ENCODE measurements at regions not wholly inside any gene's neighbourhood (a gene's known extent, or its start where the extent isn't known, plus 50 kb on each side); places are given as distances from the start of the nearest gene placed in this dataset.

- TF ChIP-seq EZH2 (IDR thresholded peaks at IDR 0.05; ENCODE audit: borderline replicate concordance, insufficient read depth, low read depth, low read length, poor library complexity, severe bottlenecking) (no peak), CTCF (IDR thresholded peaks at IDR 0.05) (no peak)
- Histone ChIP-seq H3K79me2 (ENCODE audit: control insufficient read depth, insufficient read depth, low read length) (no peaks in the 10 kb centered on the region), H3K36me3 (replicated peaks in 1 of 2; ENCODE audit: control extremely low read depth in 1 of 2, control insufficient read depth in 1 of 2, extremely low read depth in 1 of 2, insufficient read depth in 2 of 2, low read length in 1 of 2) (no peaks in the 10 kb centered on the region), H3K9ac (ENCODE audit: low read length) (no peak overlapping the region), H3K4me1 (ENCODE audit: control insufficient read depth in 2 of 2, insufficient read depth in 2 of 2, low read length in 2 of 2) (no peaks in the 10 kb centered on the region), H4K20me1 (ENCODE audit: control insufficient read depth, insufficient read depth, low read length, poor library complexity, severe bottlenecking) (no peaks in the 10 kb centered on the region), H3K9me3 (ENCODE audit: control extremely low read depth in 1 of 3, control insufficient read depth in 2 of 3, insufficient read depth in 1 of 3, low read length in 2 of 3) (peaks cover 0 to 3% (median 0%) of the 10 kb centered on the region in 3 donors), H3K4me3 (ENCODE audit: control extremely low read depth in 1 of 5, extremely low read depth in 1 of 5, insufficient read depth in 1 of 5, low read depth in 2 of 5, low read length in 4 of 5) (no peak overlapping the region), H3K4me2 (replicated peaks; ENCODE audit: low read depth, low read length, poor library complexity, severe bottlenecking) (no peak overlapping the region), H3K27ac (ENCODE audit: low read length in 2 of 2) (no peak overlapping the region), H2AFZ (ENCODE audit: insufficient read depth, low read depth, low read length, poor library complexity, severe bottlenecking) (no peak overlapping the region), H3K27me3 (replicated peaks in 1 of 4; ENCODE audit: control extremely low read depth in 1 of 4, control insufficient read depth in 3 of 4, insufficient read depth in 4 of 4, low read length in 3 of 4) (no peaks in the 10 kb centered on the region)
- WGBS (ENCODE audit: insufficient coverage): 75% methylated on average over 2 of the region's 3 CpGs
- no peak for ATAC-seq (ENCODE audit: low read depth)
- Mint-ChIP-seq H3K27ac (no peak overlapping the region), H3K9me3 (ENCODE audit: insufficient read depth) (peaks cover under 1% of the 10 kb centered on the region), H3K27me3 (no peaks in the 10 kb centered on the region), H3K4me3 (no peak overlapping the region), H3K4me1 (no peaks in the 10 kb centered on the region)
- ChIA-PET POLR2A (no interaction called here), CTCF (no interaction called here)
- intact Hi-C loops (cut with micrococcal nuclease): no loop called here
- DNase-seq: no peak
Observed at GRCh38 chr1:238753252-238753651, 633.1 kb upstream of the CHRM3 start.

GRCh38 chr1:238752327-238752726 lies 634.0 kb upstream of the CHRM3 start:
- Histone ChIP-seq H3K9ac (ENCODE audit: low read length) (no peak overlapping the region), H3K4me2 (replicated peaks; ENCODE audit: low read depth, low read length, poor library complexity, severe bottlenecking) (no peak overlapping the region), H3K27ac (ENCODE audit: low read length in 2 of 2) (no peak overlapping the region), H2AFZ (ENCODE audit: insufficient read depth, low read depth, low read length, poor library complexity, severe bottlenecking) (no peak overlapping the region), H3K4me3 (ENCODE audit: control extremely low read depth in 1 of 5, extremely low read depth in 1 of 5, insufficient read depth in 1 of 5, low read depth in 2 of 5, low read length in 4 of 5) (no peak overlapping the region), H3K79me2 (ENCODE audit: control insufficient read depth, insufficient read depth, low read length) (no peaks in the 10 kb centered on the region), H3K36me3 (replicated peaks in 1 of 2; ENCODE audit: control extremely low read depth in 1 of 2, control insufficient read depth in 1 of 2, extremely low read depth in 1 of 2, insufficient read depth in 2 of 2, low read length in 1 of 2) (no peaks in the 10 kb centered on the region), H4K20me1 (ENCODE audit: control insufficient read depth, insufficient read depth, low read length, poor library complexity, severe bottlenecking) (no peaks in the 10 kb centered on the region), H3K27me3 (replicated peaks in 1 of 4; ENCODE audit: control extremely low read depth in 1 of 4, control insufficient read depth in 3 of 4, insufficient read depth in 4 of 4, low read length in 3 of 4) (no peaks in the 10 kb centered on the region), H3K4me1 (ENCODE audit: control insufficient read depth in 2 of 2, insufficient read depth in 2 of 2, low read length in 2 of 2) (no peaks in the 10 kb centered on the region), H3K9me3 (ENCODE audit: control extremely low read depth in 1 of 3, control insufficient read depth in 2 of 3, insufficient read depth in 1 of 3, low read length in 2 of 3) (peaks cover 0 to 3% (median 0%) of the 10 kb centered on the region in 3 donors)
- intact Hi-C loops (cut with micrococcal nuclease): no loop called here
- H3K4me1 Mint-ChIP-seq: no peaks in the 10 kb centered on the region
- ChIA-PET POLR2A (no interaction called here), CTCF (no interaction called here)
- H3K27ac Mint-ChIP-seq: no peak overlapping the region
- peaks cover 3% of the 10 kb centered on the region for H3K9me3 Mint-ChIP-seq (ENCODE audit: insufficient read depth)
- no peak overlapping the region for H3K4me3 Mint-ChIP-seq
- DNase-seq (no peak), ATAC-seq (ENCODE audit: low read depth) (no peak)
- WGBS (ENCODE audit: insufficient coverage): 100% methylated on average over 1 of the region's 3 CpGs
- H3K27me3 Mint-ChIP-seq: no peaks in the 10 kb centered on the region
- no peak for TF ChIP-seq EZH2 (IDR thresholded peaks at IDR 0.05; ENCODE audit: borderline replicate concordance, insufficient read depth, low read depth, low read length, poor library complexity, severe bottlenecking)

Data from B cell (primary cell).